HepG2 (cell line): ENCODE measurements at regions not wholly inside any gene's neighbourhood (a gene's known extent, or its start where the extent isn't known, plus 50 kb on each side); places are given as distances from the start of the nearest gene placed in this dataset.

Experiments used
- ATAC-seq: fragments of 200-7000 bp; cut with Tn5 transposase; 3 replicates; pipeline ENCODE4 v1.9.1; 2020; ENCODE audit warnings: mild to moderate bottlenecking, moderate library complexity
- BruUV-seq: library from RNA; stranded (reverse); fragments of 400-500 nt; replicated peaks from 2 replicates; lab custom pipeline; 2021; lab: Mats Ljungman, UMichigan
- CTCF ChIA-PET: fragments of 300-600 bp; formaldehyde crosslinking; extraction: SDS; loops from one replicate; lab custom pipeline; 2021; ENCODE audit warnings: low total read pairs, inconsistent platforms, low intra/inter-chr PET ratio; lab: Yijun Ruan, JAX
- POLR2A ChIA-PET: fragments of 350-600 bp; sonication (Branson Sonifier 250); formaldehyde crosslinking; loops from one replicate; lab custom pipeline; 2020; ENCODE audit warnings: antibody characterized with exemption, inconsistent platforms; lab: Yijun Ruan, JAX
- DNase-seq: peaks from one replicate; pipeline ENCODE4 v3.0.0-alpha.2; 2015; ENCODE audit warnings: low spot score
- FAIRE-seq: peaks from 3 replicates; lab custom pipeline; 2011; peaks lifted over from hg19 to GRCh38; lab: Jason Lieb, UNC
- H2AFZ ChIP-seq: one replicate; pipeline ENCODE4 v1.6.1; 2011; ENCODE audit warnings: low read length, inconsistent platforms
- H3K27ac ChIP-seq: fragments of 300-600 bp; 3 replicates; pipeline ENCODE4 v1.8.0; 2011; ENCODE audit warnings: mixed run types, mild to moderate bottlenecking, mixed read lengths, low read length, inconsistent platforms; ENCODE audit not compliant: insufficient read depth; ENCODE audit errors: extremely low read length
- H3K27me3 ChIP-seq, 2 experiments: fragments of 200-600 bp in 1 of 2; 2 replicates in 1 of 2; 3 replicates in 1 of 2; pipeline versions ENCODE4 v1.6.0 to v1.8.0; 2011; ENCODE audit warnings: low read length in 2 of 2, mild to moderate bottlenecking in 2 of 2, moderate library complexity in 2 of 2, inconsistent platforms in 1 of 2; ENCODE audit not compliant: insufficient read depth in 2 of 2, control insufficient read depth in 1 of 2
- H3K36me3 ChIP-seq, 2 experiments: fragments of 200-600 bp in 1 of 2; replicated peaks in 1 of 2; 2 replicates in 1 of 2; 3 replicates in 1 of 2; pipeline versions ENCODE4 v1.5.1 to v1.8.0; 2011; ENCODE audit warnings: low read length in 2 of 2, inconsistent platforms in 1 of 2; ENCODE audit not compliant: insufficient read depth in 2 of 2, control insufficient read depth in 1 of 2
- H3K4me1 ChIP-seq: 2 replicates; pipeline ENCODE4 v1.5.1; 2012; ENCODE audit warnings: low read length, inconsistent platforms; ENCODE audit not compliant: insufficient read depth
- H3K4me2 ChIP-seq: 2 replicates; pipeline ENCODE4 v1.6.0; 2011; ENCODE audit warnings: low read depth, low read length, inconsistent platforms
- H3K4me3 ChIP-seq, 3 experiments: fragments of 200-600 bp in 1 of 3; sonication (generic), shearing (Covaris generic) in 1 of 3; replicated peaks in 1 of 3; 2 replicates each; pipeline ENCODE4 v1.5.1; 2011 to 2016; ENCODE audit warnings: low read length in 3 of 3, inconsistent platforms in 2 of 3, low read depth in 2 of 3, mild to moderate bottlenecking in 2 of 3, control low read depth in 1 of 3, mixed read lengths in 1 of 3; ENCODE audit not compliant: insufficient read depth in 1 of 3
- H3K79me2 ChIP-seq: one replicate; pipeline ENCODE4 v1.6.1; 2011; ENCODE audit warnings: low read length, inconsistent platforms; ENCODE audit not compliant: insufficient read depth
- H3K9ac ChIP-seq: 2 replicates; pipeline ENCODE4 v1.6.0; 2011; ENCODE audit warnings: mild to moderate bottlenecking, low read depth, low read length, inconsistent platforms; ENCODE audit not compliant: insufficient read depth
- H3K9me3 ChIP-seq: 2 replicates; pipeline ENCODE4 v1.5.1; 2012; ENCODE audit warnings: mild to moderate bottlenecking, low read length
- H4K20me1 ChIP-seq: 2 replicates; pipeline ENCODE4 v1.6.0; 2011; ENCODE audit warnings: inconsistent platforms, mild to moderate bottlenecking, low read length, moderate library complexity; ENCODE audit not compliant: insufficient read depth
- DMAP1 ChIP-seq: IDR thresholded peaks from 2 replicates; pipeline ENCODE4 v1.6.1; 2016
- ERF ChIP-seq: IDR thresholded peaks from 2 replicates; pipeline ENCODE4 v1.6.1; 2018; ENCODE audit warnings: missing biosample characterization, missing genetic modification reagents
- KAT7 ChIP-seq: IDR thresholded peaks from 2 replicates; pipeline ENCODE4 v1.6.1; 2018; ENCODE audit warnings: borderline replicate concordance, missing compliant biosample characterization
- KDM6A ChIP-seq: IDR thresholded peaks from 2 replicates; pipeline ENCODE4 v1.6.1; 2016; ENCODE audit warnings: low read depth
- MLXIP ChIP-seq: sonication (generic); formaldehyde crosslinking; IDR thresholded peaks from 2 replicates; pipeline ENCODE4 v1.9.0; 2021; ENCODE audit warnings: missing genetic modification reagents, borderline replicate concordance
- MYNN ChIP-seq: sonication (generic); formaldehyde crosslinking; IDR thresholded peaks from 2 replicates; pipeline ENCODE4 v1.4.0; 2020; ENCODE audit warnings: mild to moderate bottlenecking, low read depth, missing genetic modification reagents
- PAX8 ChIP-seq: sonication (generic); formaldehyde crosslinking; IDR thresholded peaks from 2 replicates; pipeline ENCODE4 v1.8.0; 2022; ENCODE audit warnings: mild to moderate bottlenecking, missing genetic modification reagents, borderline replicate concordance
- PTBP1 ChIP-seq: fragments of 200-400 bp; formaldehyde crosslinking; IDR thresholded peaks from 2 replicates; pipeline ENCODE4 v1.6.1; 2018; ENCODE audit warnings: low read length, low read depth; ENCODE audit not compliant: poor library complexity, severe bottlenecking
- RXRB ChIP-seq: IDR thresholded peaks from 2 replicates; pipeline ENCODE4 v1.6.1; 2016; ENCODE audit warnings: borderline replicate concordance, missing genetic modification reagents, missing compliant biosample characterization
- SIN3A ChIP-seq: IDR thresholded peaks from 2 replicates; pipeline ENCODE4 v1.6.1; 2011; ENCODE audit warnings: low read depth, mild to moderate bottlenecking, control low read depth, low read length, borderline replicate concordance
- SMAD9 ChIP-seq: sonication (generic); formaldehyde crosslinking; IDR thresholded peaks from 2 replicates; pipeline ENCODE4 v1.5.1; 2020; ENCODE audit warnings: mild to moderate bottlenecking, missing genetic modification reagents
- TARDBP ChIP-seq: sonication (generic); formaldehyde crosslinking; IDR thresholded peaks from 2 replicates; pipeline ENCODE4 v1.8.0; 2022; ENCODE audit warnings: mild to moderate bottlenecking, missing genetic modification reagents
- ZBTB20 ChIP-seq: sonication (generic); formaldehyde crosslinking; IDR thresholded peaks from 2 replicates; pipeline ENCODE4 v1.8.1; 2023; ENCODE audit warnings: missing genetic modification reagents, low read depth, mild to moderate bottlenecking, borderline replicate concordance
- ZFP41 ChIP-seq: sonication (generic); formaldehyde crosslinking; IDR thresholded peaks from 2 replicates; pipeline ENCODE4 v1.4.0; 2020; ENCODE audit warnings: mild to moderate bottlenecking, missing genetic modification reagents, borderline replicate concordance
- ZNF576 ChIP-seq: sonication (generic); formaldehyde crosslinking; IDR thresholded peaks from 2 replicates; pipeline ENCODE4 v1.4.0; 2020; ENCODE audit warnings: mild to moderate bottlenecking, missing genetic modification reagents
- ZNF652 ChIP-seq: IDR thresholded peaks from 2 replicates; pipeline ENCODE4 v1.6.1; 2016; ENCODE audit warnings: low read depth, borderline replicate concordance
- ZNF709 ChIP-seq: sonication (generic); formaldehyde crosslinking; IDR thresholded peaks from 2 replicates; pipeline ENCODE4 v1.5.0; 2020; ENCODE audit warnings: mild to moderate bottlenecking, missing genetic modification reagents
- ZNF782 ChIP-seq: sonication (generic); formaldehyde crosslinking; IDR thresholded peaks from 2 replicates; pipeline ENCODE4 v1.4.0; 2020; ENCODE audit warnings: missing genetic modification reagents, mild to moderate bottlenecking, borderline replicate concordance
- ZXDC ChIP-seq: sonication (generic); formaldehyde crosslinking; IDR thresholded peaks from 2 replicates; pipeline ENCODE4 v1.5.0; 2020; ENCODE audit warnings: mild to moderate bottlenecking, missing genetic modification reagents
- WGBS: methylation state at CpG from one replicate; pipeline ENCODE4 v1.1.6; 2017; ENCODE audit warnings: low lambda C conversion rate; 5-methylcytosine and 5-hydroxymethylcytosine counted together
- in situ Hi-C: cut with HindIII; loops from 2 replicates; pipeline ENCODE4 v1.10.0; 2017; ENCODE audit warnings: low pct_unique_long_range_greater_than_20kb; ENCODE audit not compliant: extremely low pct_ligation_motif_present
- intact Hi-C: fragments of 100-400 bp; cut with micrococcal nuclease; formaldehyde crosslinking; loops from one replicate; pipeline ENCODE4 v1.10.0; 2022; ENCODE audit not compliant: unreplicated experiment

GRCh38 chr7:13078105-13078504 is 390.7 kb downstream of the ARL4A start:
- no TSS peak for BruUV-seq
- H3K79me2 ChIP-seq: no peaks in the 10 kb centered on the region
- H3K4me3 ChIP-seq: no peak overlapping the region

More at GRCh38 chr7:13078105-13078504, 390.7 kb downstream of the ARL4A start:
- no peaks in the 10 kb centered on the region for H3K36me3 ChIP-seq
- WGBS: 19% methylated on average over 3 of the region's 3 CpGs
- POLR2A ChIA-PET: no interaction called here
- no peak for ATAC-seq
- no peak overlapping the region for H2AFZ ChIP-seq
- TF ChIP-seq RXRB (CRISPR knock-in tag) (no peak), ZFP41 (no peak), ZXDC (no peak), SIN3A (no peak), KAT7 (CRISPR knock-in tag) (no peak), ZNF709 (CRISPR knock-in tag) (no peak), ZNF782 (no peak), ERF (CRISPR knock-in tag) (no peak), PTBP1 (no peak), ZNF652 (no peak), SMAD9 (CRISPR knock-in tag) (no peak), ZNF576 (no peak), PAX8 (CRISPR knock-in tag) (no peak), TARDBP (CRISPR knock-in tag) (no peak), MLXIP (CRISPR knock-in tag) (no peak), DMAP1 (no peak), MYNN (CRISPR knock-in tag) (no peak), KDM6A (CRISPR knock-in tag) (no peak), ZBTB20 (CRISPR knock-in tag) (no peak)
- no peaks in the 10 kb centered on the region for H3K27me3 ChIP-seq
- intact Hi-C loops: no loop called here
- H3K27ac ChIP-seq: no peak overlapping the region
- no peaks in the 10 kb centered on the region for H3K9me3 ChIP-seq
- in situ Hi-C loops: no loop called here
- no peak for DNase-seq
- H4K20me1 ChIP-seq: no peaks in the 10 kb centered on the region
- H3K4me2 ChIP-seq: no peak overlapping the region
- H3K4me1 ChIP-seq: no peaks in the 10 kb centered on the region
- CTCF ChIA-PET: no interaction called here
- FAIRE-seq: no peak
- no peak overlapping the region for H3K9ac ChIP-seq
